H9 (cell line): ENCODE measurements at regions not wholly inside any gene's neighbourhood (a gene's known extent, or its start where the extent isn't known, plus 50 kb on each side); places are given as distances from the start of the nearest gene placed in this dataset.

Experiments
- DNase-seq: peaks from one replicate; pipeline ENCODE4 v3.0.0-alpha.2; 2017
- H2AFZ ChIP-seq: one replicate; pipeline ENCODE4 v1.6.1; 2013; ENCODE audit warnings: mild to moderate bottlenecking, low read length, control low read depth, moderate library complexity
- H2AK5ac ChIP-seq: 2 replicates; pipeline ENCODE4 v1.6.1; 2013; ENCODE audit warnings: low read length, control low read depth, mixed read lengths; ENCODE audit not compliant: insufficient read length
- H2BK120ac ChIP-seq: one replicate; pipeline ENCODE4 v1.6.1; 2013; ENCODE audit warnings: low read depth, mild to moderate bottlenecking, low read length, control low read depth, inconsistent platforms; ENCODE audit not compliant: poor library complexity, severe bottlenecking
- H2BK12ac ChIP-seq: 2 replicates; pipeline ENCODE4 v1.6.1; 2013; ENCODE audit warnings: low read length, control low read depth, mixed read lengths, low read depth; ENCODE audit not compliant: insufficient read length
- H2BK15ac ChIP-seq: 2 replicates; pipeline ENCODE4 v1.6.1; 2013; ENCODE audit warnings: low read depth, low read length, control low read depth
- H2BK20ac ChIP-seq: one replicate; pipeline ENCODE4 v1.6.1; 2013; ENCODE audit warnings: low read depth, mild to moderate bottlenecking, low read length, control low read depth, inconsistent platforms; ENCODE audit not compliant: poor library complexity, severe bottlenecking
- H2BK5ac ChIP-seq: 2 replicates; pipeline ENCODE4 v1.6.1; 2013; ENCODE audit warnings: low read length, control low read depth, mixed read lengths; ENCODE audit not compliant: insufficient read length
- H3K14ac ChIP-seq: 2 replicates; pipeline ENCODE4 v1.6.1; 2013; ENCODE audit warnings: low read length, control low read depth; ENCODE audit not compliant: insufficient read depth
- H3K18ac ChIP-seq: 2 replicates; pipeline ENCODE4 v1.6.1; 2013; ENCODE audit warnings: low read depth, mild to moderate bottlenecking, mixed read lengths, low read length, control low read depth; ENCODE audit not compliant: insufficient read length
- H3K23ac ChIP-seq: 2 replicates; pipeline ENCODE4 v1.6.1; 2013; ENCODE audit warnings: low read length, control low read depth, mixed read lengths, low read depth; ENCODE audit not compliant: insufficient read length
- H3K23me2 ChIP-seq: 2 replicates; pipeline ENCODE4 v1.6.1; 2013; ENCODE audit warnings: low read depth, mild to moderate bottlenecking, mixed read lengths, low read length, control low read depth; ENCODE audit not compliant: insufficient read length, poor library complexity, severe bottlenecking
- H3K27ac ChIP-seq: 2 replicates; pipeline ENCODE4 v1.5.1; 2013; ENCODE audit warnings: low read length, control low read depth, mixed read lengths, low read depth; ENCODE audit not compliant: insufficient read length
- H3K27me3 ChIP-seq: 2 replicates; pipeline ENCODE4 v1.6.1; 2013; ENCODE audit warnings: low read length, control low read depth, inconsistent platforms; ENCODE audit not compliant: insufficient read depth
- H3K4ac ChIP-seq: 2 replicates; pipeline ENCODE4 v1.6.1; 2013; ENCODE audit warnings: low read depth, mild to moderate bottlenecking, control low read depth, inconsistent platforms, low read length, moderate library complexity
- H3K4me1 ChIP-seq: 2 replicates; pipeline ENCODE4 v1.6.1; 2013; ENCODE audit warnings: low read length, control low read depth, inconsistent platforms; ENCODE audit not compliant: insufficient read depth
- H3K4me2 ChIP-seq: 2 replicates; pipeline ENCODE4 v1.6.1; 2013; ENCODE audit warnings: low read length, control low read depth, mixed read lengths; ENCODE audit not compliant: insufficient read length, insufficient read depth
- H3K56ac ChIP-seq: 2 replicates; pipeline ENCODE4 v1.6.1; 2013; ENCODE audit warnings: low read depth, mild to moderate bottlenecking, mixed read lengths, low read length, control low read depth; ENCODE audit not compliant: insufficient read length
- H3K79me1 ChIP-seq: 2 replicates; pipeline ENCODE4 v1.6.1; 2013; ENCODE audit warnings: low read depth, mild to moderate bottlenecking, moderate library complexity, low read length, control low read depth, inconsistent platforms; ENCODE audit not compliant: insufficient read depth, poor library complexity, severe bottlenecking
- H3K79me2 ChIP-seq: 2 replicates; pipeline ENCODE4 v1.6.1; 2013; ENCODE audit warnings: low read length, control low read depth, inconsistent platforms; ENCODE audit not compliant: insufficient read depth
- H3K9ac ChIP-seq: 2 replicates; pipeline ENCODE4 v1.6.1; 2013; ENCODE audit warnings: low read length, control low read depth, mixed read lengths; ENCODE audit not compliant: insufficient read length; ENCODE audit errors: extremely low read depth
- H3K9me3 ChIP-seq: one replicate; pipeline ENCODE4 v1.6.1; 2013; ENCODE audit warnings: low read depth, low read length, inconsistent platforms; ENCODE audit not compliant: control insufficient read depth
- H3T11ph ChIP-seq: one replicate; pipeline ENCODE4 v1.6.1; 2013; ENCODE audit warnings: mild to moderate bottlenecking, low read length, control low read depth, inconsistent platforms
- H4K20me1 ChIP-seq: one replicate; pipeline ENCODE4 v1.6.1; 2013; ENCODE audit not compliant: control insufficient read depth, insufficient read length, insufficient read depth
- H4K5ac ChIP-seq: 2 replicates; pipeline ENCODE4 v1.6.1; 2013; ENCODE audit warnings: low read depth, mild to moderate bottlenecking, mixed read lengths, low read length, control low read depth; ENCODE audit not compliant: insufficient read length
- H4K8ac ChIP-seq: replicated peaks from 2 replicates; pipeline ENCODE4 v1.6.1; 2013; ENCODE audit warnings: low read length, control low read depth, mixed read lengths, low read depth; ENCODE audit not compliant: insufficient read length
- H4K91ac ChIP-seq: 2 replicates; pipeline ENCODE4 v1.6.1; 2013; ENCODE audit warnings: low read depth, mild to moderate bottlenecking, moderate library complexity, mixed read lengths, low read length, control low read depth; ENCODE audit not compliant: insufficient read length
- H3K27ac Mint-ChIP-seq, 3 experiments: 2 replicates in 2 of 3; 3 replicates in 1 of 3; pipeline ENCODE4 v1.8.0; 2020 to 2021; ENCODE audit warnings: mixed read lengths in 3 of 3, mild to moderate bottlenecking in 1 of 3, moderate library complexity in 1 of 3
- H3K27me3 Mint-ChIP-seq: 2 replicates; pipeline ENCODE4 v1.8.0; 2021; ENCODE audit warnings: low read depth, mild to moderate bottlenecking, moderate library complexity, mixed read lengths
- H3K36me3 Mint-ChIP-seq, 3 experiments: 2 replicates in 2 of 3; 3 replicates in 1 of 3; pipeline ENCODE4 v1.8.0; 2020 to 2021; ENCODE audit warnings: low read depth in 3 of 3, mixed read lengths in 3 of 3; ENCODE audit not compliant: insufficient read depth in 1 of 3
- H3K4me1 Mint-ChIP-seq, 2 experiments: 2 replicates each; pipeline ENCODE4 v1.8.0; 2020; ENCODE audit warnings: mixed read lengths in 2 of 2
- H3K4me3 Mint-ChIP-seq, 2 experiments: 2 replicates in 1 of 2; 3 replicates in 1 of 2; pipeline ENCODE4 v1.8.0; 2020 to 2021; ENCODE audit warnings: mild to moderate bottlenecking in 2 of 2, mixed read lengths in 2 of 2, moderate library complexity in 1 of 2
- H3K9me3 Mint-ChIP-seq, 2 experiments: 2 replicates in 1 of 2; 3 replicates in 1 of 2; pipeline ENCODE4 v1.8.0; 2020; ENCODE audit warnings: mild to moderate bottlenecking in 2 of 2, mixed read lengths in 2 of 2, moderate library complexity in 1 of 2
- WGBS: extraction: QIAGEN DNeasy Blood & Tissue Kit; methylation state at CpG from one replicate; pipeline ENCODE4 v1.1.7; 2013; ENCODE audit warnings: missing lambda C conversion rate, low lambda C conversion rate, mixed read lengths; ENCODE audit not compliant: insufficient read length; ENCODE audit errors: extremely low coverage; 5-methylcytosine and 5-hydroxymethylcytosine counted together
- TF ChIP-seq, protein P1 (sequence below): fragments of 200-600 bp; sonication (generic); conservative IDR thresholded peaks from 3 replicates; pipeline ENCODE4 v1.8.0; 2021; ENCODE audit warnings: antibody characterized with exemption, mild to moderate bottlenecking

- H3K27ac Mint-ChIP-seq, result peak overlapping the region; percentile 24 to 88 (median 50); a peak in 6 of 7 replicates
- no peaks in the 10 kb centered on the region for H3K23me2 ChIP-seq
- H3T11ph ChIP-seq, result no peak overlapping the region
- peaks cover 20 to 21% of the 10 kb centered on the region in 2 experiments for H3K9me3 Mint-ChIP-seq
- H3K9ac ChIP-seq, result peak overlapping the region; percentile 37
- H2BK5ac ChIP-seq, result no peak overlapping the region
- no peak overlapping the region for H2BK12ac ChIP-seq
- H3K4me3 Mint-ChIP-seq, result no peak overlapping the region
- H4K8ac ChIP-seq, result no peak overlapping the region
- no peak overlapping the region for H3K4ac ChIP-seq
- no peak for DNase-seq
- no peak overlapping the region for H4K5ac ChIP-seq
- no peak overlapping the region for H3K4me2 ChIP-seq
- no peaks in the 10 kb centered on the region for H4K20me1 ChIP-seq
- no peak overlapping the region for H2BK20ac ChIP-seq
- no peak overlapping the region for H2BK120ac ChIP-seq
- H4K91ac ChIP-seq, result no peak overlapping the region
- H2AFZ ChIP-seq, result peak overlapping the region; percentile 22
- no peaks in the 10 kb centered on the region for H3K79me1 ChIP-seq
- TF ChIP-seq, protein P1, sequence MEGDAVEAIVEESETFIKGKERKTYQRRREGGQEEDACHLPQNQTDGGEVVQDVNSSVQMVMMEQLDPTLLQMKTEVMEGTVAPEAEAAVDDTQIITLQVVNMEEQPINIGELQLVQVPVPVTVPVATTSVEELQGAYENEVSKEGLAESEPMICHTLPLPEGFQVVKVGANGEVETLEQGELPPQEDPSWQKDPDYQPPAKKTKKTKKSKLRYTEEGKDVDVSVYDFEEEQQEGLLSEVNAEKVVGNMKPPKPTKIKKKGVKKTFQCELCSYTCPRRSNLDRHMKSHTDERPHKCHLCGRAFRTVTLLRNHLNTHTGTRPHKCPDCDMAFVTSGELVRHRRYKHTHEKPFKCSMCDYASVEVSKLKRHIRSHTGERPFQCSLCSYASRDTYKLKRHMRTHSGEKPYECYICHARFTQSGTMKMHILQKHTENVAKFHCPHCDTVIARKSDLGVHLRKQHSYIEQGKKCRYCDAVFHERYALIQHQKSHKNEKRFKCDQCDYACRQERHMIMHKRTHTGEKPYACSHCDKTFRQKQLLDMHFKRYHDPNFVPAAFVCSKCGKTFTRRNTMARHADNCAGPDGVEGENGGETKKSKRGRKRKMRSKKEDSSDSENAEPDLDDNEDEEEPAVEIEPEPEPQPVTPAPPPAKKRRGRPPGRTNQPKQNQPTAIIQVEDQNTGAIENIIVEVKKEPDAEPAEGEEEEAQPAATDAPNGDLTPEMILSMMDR, result no peak
- no peak overlapping the region for H3K18ac ChIP-seq
- no peaks in the 10 kb centered on the region for H3K79me2 ChIP-seq
- H2BK15ac ChIP-seq, result no peak overlapping the region
- no peaks in the 10 kb centered on the region for H3K27me3 ChIP-seq
- no peak overlapping the region for H3K23ac ChIP-seq
- peaks cover 28 to 33% of the 10 kb centered on the region in 2 experiments for H3K4me1 Mint-ChIP-seq
- H3K27me3 Mint-ChIP-seq, result no peaks in the 10 kb centered on the region; the same call in 1 of the 2 replicates
- no peaks in the 10 kb centered on the region for H3K9me3 ChIP-seq
- H3K14ac ChIP-seq, result no peak overlapping the region
- no peak overlapping the region for H2AK5ac ChIP-seq
- H3K56ac ChIP-seq, result no peak overlapping the region
- H3K36me3 Mint-ChIP-seq, result peaks cover 11 to 22% (median 11%) of the 10 kb centered on the region in 3 experiments
- no CpG with 5 or more reads among the region's 4 CpGs for WGBS
- H3K27ac ChIP-seq, result peak overlapping the region; percentile 51
- H3K4me1 ChIP-seq, result peaks cover 3% of the 10 kb centered on the region; the same call in 1 of the 2 replicates
Measured at GRCh38 chr16:52251495-52251894, 295.4 kb downstream of the TOX3 start.
